HEK293T (cell line): ENCODE measurements at regions not wholly inside any gene's neighbourhood (a gene's known extent, or its start where the extent isn't known, plus 50 kb on each side); places are given as distances from the start of the nearest gene placed in this dataset.

ENCODE experiments used
- CTCF ChIA-PET: fragments of 350-600 bp; formaldehyde crosslinking; extraction: SDS; loops from one replicate; lab custom pipeline; 2021; ENCODE audit warnings: antibody characterized with exemption, inconsistent platforms; lab: Yijun Ruan, JAX
- POLR2A ChIA-PET: fragments of 350-600 bp; formaldehyde crosslinking; extraction: SDS; loops from one replicate; lab custom pipeline; 2020; ENCODE audit warnings: antibody characterized with exemption, inconsistent platforms; lab: Yijun Ruan, JAX
- DNase-seq: peaks from one replicate; pipeline ENCODE4 v3.0.0; 2012; ENCODE audit warnings: mixed read lengths; ENCODE audit errors: extremely low spot score
- ARNT ChIP-seq: fragments of 450-650 bp; IDR thresholded peaks from 2 replicates; pipeline ENCODE4 v1.6.1; 2017; ENCODE audit warnings: mild to moderate bottlenecking
- BHLHE40 ChIP-seq: fragments of 450-650 bp; IDR thresholded peaks from 2 replicates; pipeline ENCODE4 v1.6.1; 2016; ENCODE audit warnings: mild to moderate bottlenecking, moderate library complexity, borderline replicate concordance
- CTBP1 ChIP-seq: fragments of 450-650 bp; IDR thresholded peaks from 2 replicates; pipeline ENCODE4 v1.6.1; 2016; ENCODE audit warnings: borderline replicate concordance
- ELF4 ChIP-seq: fragments of 450-650 bp; IDR thresholded peaks from 2 replicates; pipeline ENCODE4 v1.6.1; 2017; ENCODE audit warnings: antibody characterized with exemption
- FOXA1 ChIP-seq: fragments of 450-650 bp; IDR thresholded peaks from 2 replicates; pipeline ENCODE4 v1.6.1; 2016; ENCODE audit warnings: mild to moderate bottlenecking
- FOXK2 ChIP-seq: fragments of 450-650 bp; IDR thresholded peaks from 2 replicates; pipeline ENCODE4 v1.6.1; 2016; ENCODE audit warnings: mild to moderate bottlenecking
- FOXM1 ChIP-seq: fragments of 450-650 bp; IDR thresholded peaks from 2 replicates; pipeline ENCODE4 v1.6.1; 2017; ENCODE audit warnings: mild to moderate bottlenecking, borderline replicate concordance
- HDGF ChIP-seq: fragments of 450-650 bp; IDR thresholded peaks from 2 replicates; pipeline ENCODE4 v1.6.1; 2017; ENCODE audit warnings: antibody characterized with exemption, borderline replicate concordance
- L3MBTL2 ChIP-seq: fragments of 450-650 bp; conservative IDR thresholded peaks from 2 replicates; pipeline ENCODE4 v1.6.1; 2016; ENCODE audit warnings: mild to moderate bottlenecking
- LEF1 ChIP-seq: fragments of 450-650 bp; IDR thresholded peaks from 2 replicates; pipeline ENCODE4 v1.6.1; 2017; ENCODE audit warnings: mild to moderate bottlenecking, borderline replicate concordance
- NFRKB ChIP-seq: fragments of 450-650 bp; IDR thresholded peaks from 2 replicates; pipeline ENCODE4 v1.6.1; 2016; ENCODE audit warnings: mild to moderate bottlenecking, moderate library complexity
- SP1 ChIP-seq: fragments of 450-650 bp; IDR thresholded peaks from 2 replicates; pipeline ENCODE4 v1.6.1; 2017
- SUZ12 ChIP-seq: fragments of 450-650 bp; IDR thresholded peaks from 2 replicates; pipeline ENCODE4 v1.6.1; 2016; ENCODE audit warnings: mild to moderate bottlenecking
- TARDBP ChIP-seq: fragments of 450-650 bp; IDR thresholded peaks from 2 replicates; pipeline ENCODE4 v1.6.1; 2016
- ZNF384 ChIP-seq: fragments of 450-650 bp; IDR thresholded peaks from 2 replicates; pipeline ENCODE4 v1.6.1; 2016
- TF ChIP-seq, protein P1 (sequence below): fragments of 450-650 bp; IDR thresholded peaks from 2 replicates; pipeline ENCODE4 v1.6.1; 2016

- POLR2A ChIA-PET: no interaction called here
- no peak for DNase-seq
- TF ChIP-seq LEF1: no peak
- CTCF ChIA-PET: no interaction called here
These were observed 1485.7 kb downstream of the BRD1 start for GRCh38 chr22:48342016-48342415.

DNA sequence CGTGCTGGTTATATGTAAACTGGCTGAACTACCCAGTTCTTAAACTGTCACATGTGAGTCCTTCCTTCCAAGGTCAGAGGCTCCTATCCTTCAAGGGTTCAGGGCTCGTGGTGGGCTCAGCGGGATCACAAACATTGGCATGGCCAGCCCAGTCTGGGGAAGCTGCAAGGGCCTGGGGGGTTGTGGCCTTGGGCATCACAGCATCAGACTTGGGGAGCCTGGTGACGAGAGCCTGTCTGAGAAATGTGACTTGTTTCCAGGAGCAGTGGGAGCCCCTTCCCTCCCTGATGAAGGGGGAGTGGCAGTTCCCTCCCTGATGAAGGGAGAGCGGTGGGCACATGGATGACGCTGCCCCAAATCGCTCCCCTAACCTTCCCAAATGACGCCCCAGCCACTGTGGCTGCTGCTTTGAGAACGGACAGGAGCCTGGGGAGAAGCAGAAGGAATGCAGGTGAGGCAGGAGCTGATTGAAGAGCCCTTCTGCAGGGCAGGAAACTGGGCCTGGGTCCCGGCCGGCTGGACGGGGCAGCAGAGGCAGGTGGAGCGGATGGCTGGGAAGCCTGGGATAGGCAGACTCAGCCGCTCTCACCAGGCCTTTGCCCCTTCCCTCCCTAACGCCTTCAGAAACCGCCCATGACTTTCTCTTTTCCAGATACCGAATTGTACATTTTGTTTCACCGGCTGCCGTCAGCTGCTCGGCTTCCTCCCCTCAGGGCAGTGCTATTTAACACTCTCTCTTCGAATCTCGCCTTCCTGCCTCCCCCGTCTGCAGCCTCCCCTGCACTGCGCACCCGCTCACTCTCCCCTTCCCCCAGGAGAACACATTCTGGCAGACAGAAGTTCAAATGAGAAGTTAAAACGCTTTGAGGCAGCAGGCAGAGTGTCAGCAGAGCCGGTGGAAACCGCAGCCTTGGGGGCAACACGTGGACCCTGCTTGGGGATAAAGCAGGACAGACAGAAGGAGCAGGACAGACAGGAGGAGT is 1486.7 kb downstream of the BRD1 start:
- TF ChIP-seq L3MBTL2 (no peak), FOXA1 (no peak), ARNT (no peak), CTBP1 (no peak), ELF4 (no peak), SP1 (no peak), FOXK2 (no peak), FOXM1 (no peak)
- POLR2A ChIA-PET: no interaction called here
- DNase-seq: no peak
- CTCF ChIA-PET: no interaction called here

DNA sequence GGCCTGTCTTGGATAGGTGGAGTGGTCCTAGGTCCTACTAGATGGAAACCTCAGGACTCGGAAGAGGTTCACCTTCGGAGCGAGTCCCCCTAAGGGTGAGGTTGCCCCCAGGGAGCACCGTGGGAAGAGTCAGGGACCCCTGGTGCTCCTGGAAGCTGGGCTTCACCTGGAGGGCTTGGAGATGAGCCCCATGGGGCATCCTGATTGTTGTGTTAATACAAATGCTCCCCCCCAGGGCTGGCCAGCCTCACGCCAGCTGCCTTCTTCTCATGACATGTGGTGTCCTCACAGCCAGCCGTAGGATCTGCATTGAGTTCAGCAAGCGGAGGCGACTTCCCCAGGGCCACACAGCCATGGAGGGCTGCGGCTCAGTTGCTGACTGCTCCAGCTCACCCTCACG is 1487.5 kb downstream of the BRD1 start:
- ChIA-PET POLR2A (no interaction called here), CTCF (no interaction called here)
- DNase-seq: no peak
- TF ChIP-seq SP1 (no peak), SUZ12 (no peak), FOXM1 (no peak), ARNT (no peak), NFRKB (no peak), ELF4 (no peak), TARDBP (no peak), BHLHE40 (no peak), ZNF384 (no peak), FOXK2 (no peak), HDGF (no peak), LEF1 (no peak), CTBP1 (no peak), FOXA1 (no peak), L3MBTL2 (no peak)
- TF ChIP-seq, protein P1, sequence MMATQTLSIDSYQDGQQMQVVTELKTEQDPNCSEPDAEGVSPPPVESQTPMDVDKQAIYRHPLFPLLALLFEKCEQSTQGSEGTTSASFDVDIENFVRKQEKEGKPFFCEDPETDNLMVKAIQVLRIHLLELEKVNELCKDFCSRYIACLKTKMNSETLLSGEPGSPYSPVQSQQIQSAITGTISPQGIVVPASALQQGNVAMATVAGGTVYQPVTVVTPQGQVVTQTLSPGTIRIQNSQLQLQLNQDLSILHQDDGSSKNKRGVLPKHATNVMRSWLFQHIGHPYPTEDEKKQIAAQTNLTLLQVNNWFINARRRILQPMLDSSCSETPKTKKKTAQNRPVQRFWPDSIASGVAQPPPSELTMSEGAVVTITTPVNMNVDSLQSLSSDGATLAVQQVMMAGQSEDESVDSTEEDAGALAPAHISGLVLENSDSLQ: no peak

DNA sequence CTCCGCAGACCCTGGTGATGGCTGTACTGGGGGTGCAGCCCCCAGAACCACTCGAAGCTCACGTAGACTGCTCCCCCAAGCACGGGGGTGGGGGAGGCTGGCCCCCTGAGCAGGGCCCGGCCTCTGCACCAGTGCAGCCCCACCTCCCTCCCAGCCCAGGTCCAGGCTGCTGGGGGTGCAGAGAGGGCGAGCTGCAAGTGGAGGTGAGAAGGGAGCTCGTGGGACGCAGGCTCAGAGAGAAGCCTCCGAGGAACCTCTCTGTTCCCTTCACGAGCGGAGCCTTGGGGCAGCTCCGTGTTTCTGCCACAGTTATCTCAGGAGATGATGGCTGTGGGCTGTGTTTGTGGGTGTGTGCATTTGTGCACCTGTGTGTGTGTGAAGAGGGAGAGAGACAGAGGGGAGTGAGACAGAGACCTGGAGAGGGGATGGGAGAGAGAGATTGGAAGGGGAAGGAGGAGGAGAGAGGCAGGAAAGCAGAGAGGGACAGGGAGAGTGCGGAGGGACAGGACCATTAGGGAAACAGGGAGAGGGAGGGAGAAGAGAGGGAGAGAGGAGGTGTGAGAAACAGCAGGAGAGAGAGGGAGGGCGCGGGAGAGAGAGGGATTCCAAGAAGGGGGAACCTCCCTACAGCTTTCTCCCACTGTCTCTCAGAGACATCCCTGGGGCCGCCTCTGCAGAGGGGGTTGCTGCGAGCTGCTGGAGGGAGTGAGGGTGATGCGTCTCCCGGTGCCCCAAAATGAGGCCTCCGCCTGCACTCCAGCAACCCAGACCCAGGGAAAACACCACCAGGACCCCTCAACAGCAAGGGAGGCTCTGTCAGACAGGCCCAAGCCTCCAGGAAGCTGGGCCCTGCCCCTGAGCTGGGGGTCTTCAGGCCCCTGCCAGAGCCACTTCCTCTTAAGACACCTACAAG is 1488.6 kb downstream of the BRD1 start:
- no peak for TF ChIP-seq ZNF384
- no peak for TF ChIP-seq FOXM1
- no peak for TF ChIP-seq L3MBTL2
- TF ChIP-seq SUZ12: no peak
- ChIA-PET POLR2A (no interaction called here), CTCF (no interaction called here)
- no peak for DNase-seq

GRCh38 chr22:48337957-48338792 is 1489.5 kb downstream of the BRD1 start:
- ChIA-PET CTCF (no interaction called here), POLR2A (no interaction called here)
- TF ChIP-seq FOXA1 (no peak), FOXM1 (no peak), LEF1 (no peak), HDGF (no peak), SUZ12 (no peak), TARDBP (no peak), BHLHE40 (no peak), NFRKB (no peak), ARNT (no peak), ZNF384 (no peak), CTBP1 (no peak), FOXK2 (no peak), SP1 (no peak)
- TF ChIP-seq, protein P1: no peak
- no peak for DNase-seq
